Esophagus muscularis mucosa (tissue), 4 donors: ENCODE measurements at regions not wholly inside any gene's neighbourhood (a gene's known extent, or its start where the extent isn't known, plus 50 kb on each side); places are given as distances from the start of the nearest gene placed in this dataset.

ENCODE experiments used
- DNase-seq: peaks from one replicate; pipeline ENCODE4 v3.0.0-alpha.2; 2017; ENCODE audit errors: extremely low spot score
- H3K27ac ChIP-seq, 4 donors: fragments of 200-600 bp; sonication (generic); replicated peaks in 1 of 4; 1 replicate in 3 of 4; 2 replicates in 1 of 4; pipeline ENCODE4 v1.5.1; 2016 to 2019; ENCODE audit warnings: mild to moderate bottlenecking in 1 of 4
- H3K27me3 ChIP-seq, 4 donors: fragments of 200-600 bp; sonication (generic); one replicate each; pipeline versions ENCODE4 v1.5.1 to v1.6.0; 2016 to 2019
- H3K36me3 ChIP-seq, 4 donors: fragments of 200-600 bp; sonication (generic); one replicate each; pipeline ENCODE4 v1.5.1; 2016 to 2019
- H3K4me1 ChIP-seq, 4 donors: fragments of 200-600 bp; sonication (generic); one replicate each; pipeline ENCODE4 v1.5.1; 2016 to 2019
- H3K4me3 ChIP-seq, 4 donors: fragments of 200-600 bp; sonication (generic); 1 replicate in 2 of 4; 2 replicates in 2 of 4; pipeline ENCODE4 v1.5.1; 2016 to 2019; ENCODE audit warnings: mild to moderate bottlenecking in 4 of 4, moderate library complexity in 1 of 4
- H3K9me3 ChIP-seq, 4 donors: fragments of 200-600 bp; sonication (generic); 1 replicate in 3 of 4; 2 replicates in 1 of 4; pipeline ENCODE4 v1.5.1; 2016 to 2019
- EP300 ChIP-seq: sonication (generic); formaldehyde crosslinking; IDR thresholded peaks from one replicate; pipeline ENCODE4 v1.6.1; 2017; ENCODE audit warnings: antibody characterized with exemption
- POLR2A ChIP-seq: fragments of 450-650 bp; IDR thresholded peaks from one replicate; pipeline ENCODE4 v1.6.1; 2017; ENCODE audit warnings: antibody characterized with exemption, moderate library complexity, mild to moderate bottlenecking, low read depth
- POLR2AphosphoS5 ChIP-seq, 2 donors: sonication (generic); formaldehyde crosslinking; IDR thresholded peaks; one replicate each; pipeline ENCODE4 v1.6.1; 2017; ENCODE audit warnings: antibody characterized with exemption in 2 of 2
- WGBS: methylation state at CpG from one replicate; pipeline ENCODE4 v1.1.5; 2018; 5-methylcytosine and 5-hydroxymethylcytosine counted together
- intact Hi-C: fragments of 100-400 bp; cut with DNase I; formaldehyde crosslinking; loops from one replicate; pipeline ENCODE4 v1.15.1; 2023
- TF ChIP-seq, protein P1 (sequence below), 3 experiments: fragments of 200-600 bp in 2 of 3; fragments of 450-650 bp in 1 of 3; sonication (generic) in 2 of 3; IDR thresholded peaks; one replicate each; pipeline ENCODE4 v1.5.1; 2017 to 2019; ENCODE audit warnings: antibody characterized with exemption in 3 of 3, mild to moderate bottlenecking in 2 of 3, moderate library complexity in 1 of 3

DNA sequence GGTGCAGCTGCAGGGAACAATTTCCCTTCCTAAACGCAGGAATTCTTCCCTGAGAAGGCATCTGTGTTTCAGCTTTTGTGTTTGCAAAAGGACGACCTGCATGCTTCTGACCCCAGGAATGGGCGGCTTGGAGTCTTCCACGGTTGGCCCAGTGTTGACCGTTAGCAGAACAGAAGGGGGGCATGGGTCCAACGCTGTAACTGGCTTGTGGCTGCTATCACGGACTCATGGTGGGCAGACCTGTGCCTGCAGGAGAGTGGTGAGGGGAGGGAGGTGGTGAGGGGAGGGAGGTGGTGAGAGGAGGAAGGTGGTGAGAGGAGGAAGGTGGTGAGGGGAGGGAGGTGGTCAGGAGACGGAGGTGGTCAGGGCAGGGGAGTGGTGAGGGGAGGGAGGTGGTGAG, 388.6 kb upstream of the IRX4 start:
- H3K4me1 ChIP-seq = no peaks in the 10 kb centered on the region
- H3K27me3 ChIP-seq = peaks cover 0 to 41% (median 0%) of the 10 kb centered on the region in 4 donors
- no peak overlapping the region for H3K4me3 ChIP-seq
- WGBS = 35% methylated on average over 6 of the region's 8 CpGs
- no peaks in the 10 kb centered on the region for H3K36me3 ChIP-seq
- no peak overlapping the region for H3K27ac ChIP-seq
- TF ChIP-seq POLR2A = no peak
- TF ChIP-seq EP300 = no peak
- TF ChIP-seq, protein P1, sequence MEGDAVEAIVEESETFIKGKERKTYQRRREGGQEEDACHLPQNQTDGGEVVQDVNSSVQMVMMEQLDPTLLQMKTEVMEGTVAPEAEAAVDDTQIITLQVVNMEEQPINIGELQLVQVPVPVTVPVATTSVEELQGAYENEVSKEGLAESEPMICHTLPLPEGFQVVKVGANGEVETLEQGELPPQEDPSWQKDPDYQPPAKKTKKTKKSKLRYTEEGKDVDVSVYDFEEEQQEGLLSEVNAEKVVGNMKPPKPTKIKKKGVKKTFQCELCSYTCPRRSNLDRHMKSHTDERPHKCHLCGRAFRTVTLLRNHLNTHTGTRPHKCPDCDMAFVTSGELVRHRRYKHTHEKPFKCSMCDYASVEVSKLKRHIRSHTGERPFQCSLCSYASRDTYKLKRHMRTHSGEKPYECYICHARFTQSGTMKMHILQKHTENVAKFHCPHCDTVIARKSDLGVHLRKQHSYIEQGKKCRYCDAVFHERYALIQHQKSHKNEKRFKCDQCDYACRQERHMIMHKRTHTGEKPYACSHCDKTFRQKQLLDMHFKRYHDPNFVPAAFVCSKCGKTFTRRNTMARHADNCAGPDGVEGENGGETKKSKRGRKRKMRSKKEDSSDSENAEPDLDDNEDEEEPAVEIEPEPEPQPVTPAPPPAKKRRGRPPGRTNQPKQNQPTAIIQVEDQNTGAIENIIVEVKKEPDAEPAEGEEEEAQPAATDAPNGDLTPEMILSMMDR (IDR thresholded peaks at IDR 0.05) = no peak
- TF ChIP-seq POLR2AphosphoS5 (IDR thresholded peaks at IDR 0.05) = no peak
- DNase-seq = no peak
- intact Hi-C loops = no loop called here
- H3K9me3 ChIP-seq = no peaks in the 10 kb centered on the region

- DNase-seq = no peak
- Histone ChIP-seq H3K4me1 (no peaks in the 10 kb centered on the region), H3K9me3 (no peaks in the 10 kb centered on the region), H3K4me3 (no peak overlapping the region), H3K27me3 (peaks cover 0 to 34% (median 0%) of the 10 kb centered on the region in 4 donors), H3K27ac (no peak overlapping the region), H3K36me3 (no peaks in the 10 kb centered on the region)
- 86% methylated on average over 11 of the region's 11 CpGs for WGBS
- TF ChIP-seq POLR2AphosphoS5 (IDR thresholded peaks at IDR 0.05) = no peak
- no peak for TF ChIP-seq EP300
- TF ChIP-seq, protein P1 (IDR thresholded peaks at IDR 0.05) = no peak
- TF ChIP-seq POLR2A = no peak
- intact Hi-C loops = no loop called here
Measured at GRCh38 chr5:2270467-2270866, 387.7 kb upstream of the IRX4 start.

DNA sequence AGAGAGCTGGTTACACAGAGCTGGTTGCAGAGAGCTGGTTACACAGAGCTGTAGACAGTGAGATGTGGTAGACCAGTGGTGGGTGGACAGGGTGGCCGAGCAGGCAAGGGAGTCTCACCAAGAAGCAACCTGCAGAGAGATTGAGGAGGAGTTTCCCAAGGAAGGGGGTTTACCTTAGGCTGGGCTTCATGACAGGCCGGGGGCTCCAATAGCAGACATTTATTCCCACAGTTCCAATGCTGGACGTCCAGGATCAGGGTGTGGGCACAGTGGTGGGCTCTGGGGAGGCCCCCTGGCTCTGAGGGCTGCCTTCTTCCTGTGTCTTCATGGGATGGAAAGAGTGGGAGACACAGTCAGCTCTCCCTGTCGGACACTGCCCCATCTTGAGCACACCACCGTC, 386.9 kb upstream of the IRX4 start:
- Histone ChIP-seq H3K27me3 (peaks cover 0 to 26% (median 0%) of the 10 kb centered on the region in 4 donors), H3K36me3 (no peaks in the 10 kb centered on the region), H3K9me3 (no peaks in the 10 kb centered on the region), H3K27ac (no peak overlapping the region), H3K4me1 (no peaks in the 10 kb centered on the region), H3K4me3 (no peak overlapping the region)
- 84% methylated on average over 5 of the region's 5 CpGs for WGBS
- DNase-seq = no peak
- TF ChIP-seq EP300 (no peak), POLR2AphosphoS5 (IDR thresholded peaks at IDR 0.05) (no peak), POLR2A (no peak)
- TF ChIP-seq, protein P1 (IDR thresholded peaks at IDR 0.05) = no peak
- intact Hi-C loops = no loop called here

DNA sequence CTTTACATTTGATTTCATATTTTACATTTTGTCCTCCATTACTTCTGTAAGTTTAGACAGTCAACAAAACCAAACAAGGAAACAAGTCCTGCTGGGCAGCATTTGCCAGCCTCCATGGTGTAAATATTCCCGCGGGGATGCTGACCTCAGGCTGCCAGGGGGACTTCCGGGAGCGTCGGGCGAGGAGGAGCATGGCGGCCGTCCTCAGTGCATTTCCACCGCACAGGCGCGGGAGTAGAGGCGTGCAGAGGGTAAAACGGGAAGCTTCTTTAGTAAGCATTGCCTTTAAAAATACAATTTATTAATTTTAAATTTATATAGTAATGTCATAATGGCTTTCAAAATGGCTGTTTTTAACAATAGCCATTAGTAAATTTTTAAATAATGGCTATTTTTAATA, 385.3 kb upstream of the IRX4 start:
- Histone ChIP-seq H3K9me3 (no peaks in the 10 kb centered on the region), H3K36me3 (no peaks in the 10 kb centered on the region), H3K27me3 (peaks cover 0 to 23% (median 0%) of the 10 kb centered on the region in 4 donors), H3K4me3 (no peak overlapping the region), H3K27ac (no peak overlapping the region), H3K4me1 (no peaks in the 10 kb centered on the region)
- intact Hi-C loops = no loop called here
- TF ChIP-seq POLR2AphosphoS5 (IDR thresholded peaks at IDR 0.05) (no peak), EP300 (no peak), POLR2A (no peak)
- TF ChIP-seq, protein P1 (IDR thresholded peaks at IDR 0.05) = no peak
- 82% methylated on average over 13 of the region's 13 CpGs for WGBS
- DNase-seq = no peak

DNA sequence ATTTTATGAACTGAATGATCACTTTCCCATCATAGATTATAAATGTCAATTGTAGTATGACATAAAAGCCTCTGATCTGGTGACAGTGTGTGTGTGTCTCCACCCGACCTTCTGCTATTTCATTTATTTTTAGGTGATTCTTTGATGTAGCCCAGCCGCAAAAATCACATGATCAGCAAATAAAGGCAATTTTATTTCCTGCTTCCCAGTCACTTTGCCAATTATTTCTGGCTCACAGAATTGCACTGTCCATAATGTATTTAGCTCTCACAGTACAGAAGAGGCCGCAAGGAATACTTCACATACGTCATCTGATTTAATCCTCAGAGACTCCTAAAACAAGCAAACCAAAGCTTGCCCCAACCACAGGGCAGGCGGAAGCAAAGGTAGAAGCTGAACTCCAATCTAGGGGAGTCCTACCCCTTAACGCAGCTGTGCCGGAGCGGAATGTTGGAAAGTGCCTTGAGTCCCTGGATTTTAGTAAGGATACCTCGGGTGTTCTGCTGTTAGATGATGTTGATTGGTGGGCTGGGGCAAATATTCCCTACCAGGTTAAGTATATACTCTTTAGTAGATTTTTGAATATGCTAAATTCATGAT, 384.0 kb upstream of the IRX4 start:
- TF ChIP-seq POLR2A = no peak
- no peak for TF ChIP-seq EP300
- no peak for TF ChIP-seq POLR2AphosphoS5 (IDR thresholded peaks at IDR 0.05)
- TF ChIP-seq, protein P1 (IDR thresholded peaks at IDR 0.05) = no peak
- no peak overlapping the region for H3K4me3 ChIP-seq
- WGBS = 58% methylated on average over 9 of the region's 9 CpGs
- intact Hi-C loops = no loop called here
- H3K27me3 ChIP-seq = peaks cover 0 to 23% (median 0%) of the 10 kb centered on the region in 4 donors
- no peak overlapping the region for H3K27ac ChIP-seq
- H3K4me1 ChIP-seq = no peaks in the 10 kb centered on the region
- H3K36me3 ChIP-seq = no peaks in the 10 kb centered on the region
- DNase-seq = no peak
- no peaks in the 10 kb centered on the region for H3K9me3 ChIP-seq
